Nucleus accumbens (tissue), 56 donors: ENCODE measurements at regions not wholly inside any gene's neighbourhood (a gene's known extent, or its start where the extent isn't known, plus 50 kb on each side); places are given as distances from the start of the nearest gene placed in this dataset.

Experiments
- DNase-seq, 56 donors: peaks; one replicate each; lab custom pipeline; 2025; lab: John Stamatoyannopoulos, UW

DNA sequence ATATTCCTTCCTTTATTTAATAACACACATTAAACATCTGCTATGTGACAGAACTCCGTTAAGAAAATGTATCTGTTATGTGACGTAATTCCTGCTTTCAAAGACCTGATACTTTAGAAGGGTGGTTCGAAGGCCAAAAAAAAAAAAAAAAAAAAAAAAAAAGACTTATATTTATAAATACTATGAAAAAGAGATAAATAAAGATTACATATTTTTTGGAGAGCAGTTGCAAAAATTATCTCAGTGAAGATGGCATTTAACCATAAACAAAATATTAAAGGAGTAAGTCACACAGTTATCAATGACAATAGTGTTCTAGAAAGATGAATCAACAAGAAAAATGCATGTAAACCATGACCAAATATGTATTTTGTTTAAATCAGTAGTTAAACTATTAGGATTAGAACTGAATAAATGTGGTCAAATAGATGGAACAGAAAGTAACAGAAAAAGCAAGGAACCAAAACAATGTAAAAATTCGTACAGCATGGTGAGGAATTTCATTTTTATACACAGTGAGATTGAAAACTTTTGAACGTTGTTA, 612.3 kb upstream of the SLITRK5 start:
- no peak for DNase-seq

DNA sequence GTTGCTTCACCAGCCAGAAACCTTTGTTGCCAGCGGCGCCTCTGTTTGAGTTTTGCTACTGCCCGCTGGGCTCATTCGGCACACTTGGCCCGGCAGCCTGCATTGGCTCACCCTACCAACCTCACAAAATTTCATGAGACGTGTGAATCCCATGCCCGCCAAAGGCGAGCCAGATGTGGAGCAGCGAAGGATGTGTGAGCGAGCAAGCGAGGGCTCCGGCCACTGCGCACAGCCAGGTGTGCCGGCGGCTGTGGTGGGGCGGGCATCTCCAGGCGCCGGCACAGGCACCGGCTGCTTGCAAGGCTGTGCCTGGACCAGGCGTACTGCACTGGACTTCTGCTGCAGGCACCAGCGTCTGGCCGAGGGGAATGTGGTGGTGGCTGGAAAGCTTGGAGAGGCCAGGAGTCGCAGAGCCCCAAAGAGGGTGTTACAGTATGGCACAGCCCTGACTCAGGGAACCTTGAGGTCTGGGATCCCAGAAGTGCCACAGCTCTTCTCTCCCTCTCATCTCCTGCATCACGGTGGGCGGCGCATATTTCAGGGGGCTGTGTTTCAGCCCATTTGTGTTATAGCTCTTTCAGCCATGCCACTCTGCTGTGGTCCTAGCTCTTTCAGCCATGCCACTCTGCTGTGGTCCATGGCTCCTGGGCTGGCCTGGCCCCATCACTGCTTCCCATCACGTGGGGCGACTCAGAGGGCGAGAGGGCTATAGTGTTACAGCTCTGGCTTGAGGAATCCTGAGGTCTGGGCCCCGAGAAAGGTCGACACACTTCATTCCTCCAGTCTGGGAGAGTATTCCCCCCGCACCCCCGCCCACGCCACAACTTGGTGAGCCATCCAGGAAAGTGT, 592.0 kb upstream of the SLITRK5 start:
- DNase-seq, result no peak

DNA sequence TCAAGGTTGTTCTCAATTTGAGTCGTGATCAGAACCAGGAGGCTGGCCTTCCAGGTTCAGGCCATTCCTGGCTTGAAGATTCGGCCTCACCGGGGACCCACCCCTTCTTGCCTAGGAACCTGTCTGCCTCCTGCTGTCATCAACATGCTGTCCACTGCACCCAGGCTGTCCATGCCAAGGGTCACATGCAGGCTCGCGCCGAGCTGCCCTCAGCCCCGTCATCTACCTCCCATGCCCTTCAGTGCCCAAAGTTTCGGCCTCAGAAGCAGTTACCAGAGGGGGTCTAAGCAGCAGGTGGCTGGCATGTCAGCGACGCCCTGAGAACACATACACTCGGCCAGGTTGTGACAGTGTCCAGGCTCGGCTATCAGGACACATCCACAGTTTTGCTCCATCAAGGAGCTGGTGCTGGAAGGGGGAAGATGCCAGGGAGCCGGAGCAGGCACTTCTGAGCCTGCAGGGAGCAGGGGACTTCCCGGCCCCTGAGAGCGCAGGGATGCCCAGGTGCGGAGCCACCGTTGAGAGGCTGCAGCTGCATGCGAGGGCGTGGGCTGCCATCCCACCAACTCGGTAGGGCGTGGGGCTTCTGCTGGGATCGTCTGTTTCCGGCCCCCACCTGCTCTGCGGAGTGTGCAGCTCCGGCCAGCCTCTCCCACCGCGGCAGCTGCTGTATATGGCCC, 590.9 kb upstream of the SLITRK5 start:
- DNase-seq, result no peak

DNA sequence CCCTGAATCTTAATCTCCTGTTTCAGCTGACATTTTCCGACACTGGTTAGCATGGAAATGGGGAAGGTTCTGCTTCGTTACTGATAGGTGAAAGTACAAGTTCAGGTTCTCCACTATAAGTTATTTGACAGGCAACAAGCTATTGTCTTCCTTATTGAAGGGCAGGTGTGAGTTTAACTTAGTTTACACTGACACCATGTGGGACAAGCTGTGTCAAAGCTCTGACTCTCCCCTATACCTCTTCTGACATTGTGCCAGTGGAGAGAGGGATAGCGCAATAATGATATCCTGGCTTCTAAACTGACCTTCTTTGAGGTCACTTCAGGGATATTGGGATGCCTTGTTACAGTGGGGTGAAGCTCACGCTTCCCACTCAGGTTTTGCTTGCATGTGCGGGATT, 587.0 kb upstream of the SLITRK5 start:
- no peak for DNase-seq

DNA sequence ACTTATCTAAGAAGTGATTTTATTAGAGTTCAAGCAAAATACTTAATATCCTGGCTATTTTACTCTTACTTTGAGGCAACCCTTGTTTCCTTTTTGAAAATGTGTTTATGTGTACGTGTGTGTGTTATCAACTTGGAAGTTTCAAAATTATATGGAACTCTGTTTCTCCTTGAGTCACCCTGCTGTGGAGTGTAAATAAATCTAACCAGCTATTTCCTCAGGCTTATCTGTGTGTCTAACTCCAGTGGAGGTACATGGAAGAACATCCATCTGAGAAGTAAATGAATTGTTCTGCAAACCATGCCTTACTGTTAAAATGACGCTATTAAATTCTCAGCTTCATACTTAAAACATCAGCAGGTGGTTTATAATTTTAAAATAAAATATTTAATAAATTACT, 583.4 kb upstream of the SLITRK5 start:
- no peak for DNase-seq

DNA sequence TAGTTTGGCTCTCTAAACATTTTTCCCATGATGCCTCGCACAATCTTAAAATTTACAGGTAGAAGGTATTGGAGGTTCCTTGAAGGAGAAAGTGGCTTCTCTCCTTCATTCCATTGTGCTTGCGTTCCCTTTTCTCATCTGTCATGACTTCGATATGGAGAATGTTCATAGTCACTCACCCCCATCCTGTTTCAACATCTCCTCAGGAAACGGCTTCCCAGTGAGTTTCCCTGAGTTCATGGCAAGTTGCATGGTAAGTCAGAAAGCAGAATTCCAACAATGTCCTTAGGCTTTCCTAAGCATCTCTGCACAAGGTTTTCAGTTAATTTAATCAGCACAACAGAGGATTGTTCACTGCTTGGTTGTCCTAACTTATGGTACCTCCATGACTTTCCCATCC, 581.8 kb upstream of the SLITRK5 start:
- DNase-seq, result no peak

DNA sequence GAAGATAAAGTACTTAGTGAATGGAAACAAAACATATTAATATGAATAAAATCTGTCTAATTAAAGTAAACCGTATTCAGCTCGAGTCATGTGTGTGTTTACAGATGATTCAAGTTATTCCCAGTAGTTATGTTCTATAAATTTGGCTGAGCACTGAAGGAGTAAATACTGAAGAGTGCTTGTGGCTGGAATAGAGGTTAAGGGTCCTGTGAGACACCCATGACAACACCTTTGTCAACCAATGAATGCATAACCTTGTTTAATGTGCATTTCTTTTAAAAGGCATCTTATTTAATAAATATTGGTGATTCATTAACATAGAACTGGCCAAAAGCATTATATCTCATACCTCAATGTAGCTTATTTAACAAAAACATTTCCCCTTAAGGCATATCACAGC, 577.8 kb upstream of the SLITRK5 start:
- no peak for DNase-seq

DNA sequence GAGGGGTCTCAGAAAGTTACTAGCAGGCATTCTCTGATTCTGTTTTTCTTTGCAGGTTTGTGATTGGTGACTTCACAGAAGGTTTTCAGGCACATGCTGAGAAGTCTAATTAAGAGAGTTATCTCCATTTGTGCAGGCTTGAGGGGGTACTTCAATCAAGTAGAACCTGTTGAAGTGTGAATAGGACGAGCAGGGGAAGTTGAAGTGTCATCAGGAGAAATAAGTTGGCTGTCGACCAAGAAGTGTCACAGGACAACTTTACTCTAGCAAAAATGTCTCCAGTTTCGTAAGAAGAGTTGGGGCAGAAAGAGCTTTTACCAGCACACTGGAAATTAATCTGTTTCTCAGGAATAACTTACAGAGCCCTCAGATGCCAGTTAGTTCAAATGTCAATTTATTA, 576.5 kb upstream of the SLITRK5 start:
- DNase-seq, result no peak

DNA sequence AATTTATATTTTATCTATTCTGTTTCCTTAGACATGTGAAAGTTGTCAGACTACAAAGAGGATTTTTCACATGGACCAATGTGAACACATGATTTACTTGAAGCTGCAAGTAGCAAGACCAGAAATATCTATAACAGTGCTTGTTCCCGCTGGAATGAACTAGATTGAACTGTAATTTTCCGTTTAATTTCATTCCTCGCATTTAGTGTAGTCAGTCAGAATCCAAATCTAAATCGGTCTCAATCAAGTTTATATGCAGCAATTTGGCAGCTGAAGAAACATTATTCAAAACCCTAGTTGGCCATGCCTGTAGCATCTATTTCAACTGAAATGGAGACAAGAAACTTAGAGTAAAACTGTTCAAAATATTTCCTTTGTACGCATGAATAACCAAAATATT, 570.7 kb upstream of the SLITRK5 start:
- DNase-seq, result no peak

DNA sequence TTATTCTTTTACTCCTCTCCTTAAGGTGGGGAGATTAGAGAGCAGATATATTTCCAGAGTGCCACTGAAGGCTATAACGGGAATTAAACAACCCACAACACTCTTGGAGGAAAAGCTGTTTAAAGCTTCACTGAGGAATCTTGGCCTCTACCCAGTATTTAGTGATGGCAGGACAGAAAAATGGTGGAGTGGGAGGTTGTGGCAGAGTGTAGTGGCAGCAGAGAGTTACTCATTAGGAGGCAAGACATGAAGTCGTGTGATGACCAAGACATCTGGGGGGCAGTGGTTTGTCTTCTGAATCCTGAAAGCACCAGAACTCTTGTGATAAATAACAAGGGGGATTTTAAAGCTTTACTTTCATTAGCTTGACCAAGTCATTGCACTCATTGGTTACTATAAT, 563.5 kb upstream of the SLITRK5 start:
- no peak for DNase-seq

DNA sequence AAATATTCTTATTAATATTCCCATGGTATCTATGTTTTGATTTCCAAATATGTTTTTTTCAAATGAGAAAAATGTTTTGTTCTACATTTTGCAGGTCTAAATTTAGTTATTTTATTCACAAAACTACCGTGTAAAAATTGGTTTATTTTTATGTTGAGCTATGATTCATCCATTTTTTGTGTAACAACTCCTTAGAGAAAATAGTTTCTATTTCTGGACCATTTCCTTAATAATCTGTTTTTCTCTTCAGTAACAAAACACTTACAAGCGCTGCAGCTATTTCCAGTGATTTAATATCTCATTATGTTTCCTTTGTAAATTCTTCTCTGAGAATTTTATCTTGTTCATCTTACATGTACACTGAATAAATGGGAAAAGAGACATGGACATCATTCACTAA, 550.7 kb upstream of the SLITRK5 start:
- no peak for DNase-seq

DNA sequence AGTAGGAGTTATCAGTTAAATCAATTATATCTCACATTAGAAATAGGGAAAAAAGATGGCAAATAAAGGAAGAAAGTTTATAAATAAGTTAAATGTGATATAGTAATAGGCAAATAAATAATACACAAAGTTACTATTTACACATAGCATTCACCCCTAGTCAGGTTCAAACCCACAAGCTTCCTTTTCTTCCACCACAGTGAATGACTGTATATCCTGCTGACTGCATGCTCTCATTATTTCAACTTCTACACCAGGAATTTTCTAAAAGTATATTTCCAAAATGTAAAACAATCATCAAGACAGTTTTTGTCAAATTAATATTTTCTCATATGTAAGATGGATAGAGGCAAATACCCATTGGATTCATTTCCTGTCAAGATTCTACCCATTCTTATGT, 548.6 kb upstream of the SLITRK5 start:
- no peak for DNase-seq

DNA sequence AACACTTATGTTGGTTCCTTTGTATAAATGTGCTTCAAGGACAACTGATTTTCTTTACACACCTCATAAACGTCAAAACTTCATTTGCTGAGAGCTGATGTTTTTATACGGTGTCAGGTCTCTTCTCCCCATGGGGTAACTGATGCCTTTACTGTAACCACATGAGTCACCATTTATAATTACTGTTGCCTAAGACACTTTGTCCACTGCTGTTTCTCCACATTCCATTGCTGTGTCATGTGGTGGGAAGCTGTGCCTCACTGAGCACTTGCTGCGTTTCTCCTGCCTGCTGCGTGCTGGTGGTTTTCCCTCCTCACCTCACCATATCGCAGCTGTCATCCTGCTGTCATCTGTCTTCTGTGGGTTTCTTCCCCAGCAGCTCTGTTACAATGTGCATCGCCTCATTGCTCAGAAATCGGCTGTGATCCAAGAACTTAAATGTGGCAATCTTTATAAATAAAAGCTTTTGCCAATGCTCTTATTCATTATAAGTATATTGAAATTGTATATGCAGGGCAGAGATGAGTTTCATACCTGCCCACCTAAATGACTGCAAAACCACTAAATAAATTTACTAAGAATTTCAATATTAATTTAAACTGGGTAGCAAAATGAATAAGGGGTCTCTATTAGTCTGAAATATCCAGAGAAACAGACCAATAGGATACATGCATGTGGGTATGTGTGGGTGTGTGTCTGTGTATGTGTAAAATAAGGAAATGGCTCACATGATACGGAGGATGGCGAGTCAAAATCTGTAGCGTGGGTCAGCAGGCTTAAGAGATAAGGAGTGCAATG, 547.0 kb upstream of the SLITRK5 start:
- no peak for DNase-seq

DNA sequence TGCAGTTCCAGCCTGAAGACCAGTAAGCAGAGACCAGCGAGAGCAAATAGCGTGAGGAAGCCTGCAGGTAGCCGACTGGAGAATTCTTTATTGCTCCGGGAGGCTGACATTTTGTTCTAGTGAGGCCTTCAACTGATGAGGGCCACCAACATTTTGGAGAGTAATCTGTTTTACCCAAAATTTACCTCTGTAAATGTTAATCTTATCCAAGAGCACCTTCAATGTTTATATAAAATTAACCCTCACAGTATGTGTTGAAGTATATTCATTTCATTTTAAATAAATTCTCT, 546.4 kb upstream of the SLITRK5 start:
- DNase-seq, result no peak

DNA sequence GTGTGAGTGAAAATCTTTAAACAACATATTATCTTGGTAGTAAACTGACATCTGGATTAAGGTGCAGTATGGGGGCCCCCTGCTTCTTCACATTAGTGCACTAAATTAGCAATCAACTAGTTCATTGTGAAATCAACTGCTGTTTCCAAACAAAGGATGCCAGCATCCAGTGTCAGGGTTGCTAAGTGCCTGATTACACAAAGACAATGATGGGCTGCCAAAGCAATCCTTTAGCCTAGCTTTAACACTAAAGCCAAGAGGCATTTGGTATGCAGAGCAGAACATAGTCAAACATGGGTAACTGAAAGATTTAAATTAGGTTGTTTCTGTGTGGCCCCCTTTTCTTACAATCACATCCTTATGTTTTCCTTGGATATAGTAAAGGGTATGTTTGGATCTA, 543.1 kb upstream of the SLITRK5 start:
- DNase-seq, result peak in 12 of 56 donors; percentile 1 to 47 (median 9)

DNA sequence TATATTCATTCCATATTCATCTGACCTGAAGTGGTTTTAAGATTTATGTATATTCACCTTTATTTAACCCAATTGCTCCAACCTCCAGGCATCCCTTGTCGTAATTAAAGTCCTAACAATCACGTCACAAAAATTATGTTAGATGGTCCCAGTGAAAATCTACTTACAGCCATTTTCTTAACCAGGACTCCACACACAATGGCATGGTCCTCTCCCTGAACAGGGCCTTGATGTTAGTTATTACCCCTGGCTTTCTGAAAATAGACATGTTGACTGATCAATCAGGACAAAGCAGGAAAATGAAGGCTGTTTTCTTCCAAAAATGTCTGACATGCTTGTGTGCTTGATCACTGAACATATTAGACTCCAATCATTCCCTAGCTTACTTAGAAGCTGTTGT, 542.7 kb upstream of the SLITRK5 start:
- DNase-seq, result no peak

DNA sequence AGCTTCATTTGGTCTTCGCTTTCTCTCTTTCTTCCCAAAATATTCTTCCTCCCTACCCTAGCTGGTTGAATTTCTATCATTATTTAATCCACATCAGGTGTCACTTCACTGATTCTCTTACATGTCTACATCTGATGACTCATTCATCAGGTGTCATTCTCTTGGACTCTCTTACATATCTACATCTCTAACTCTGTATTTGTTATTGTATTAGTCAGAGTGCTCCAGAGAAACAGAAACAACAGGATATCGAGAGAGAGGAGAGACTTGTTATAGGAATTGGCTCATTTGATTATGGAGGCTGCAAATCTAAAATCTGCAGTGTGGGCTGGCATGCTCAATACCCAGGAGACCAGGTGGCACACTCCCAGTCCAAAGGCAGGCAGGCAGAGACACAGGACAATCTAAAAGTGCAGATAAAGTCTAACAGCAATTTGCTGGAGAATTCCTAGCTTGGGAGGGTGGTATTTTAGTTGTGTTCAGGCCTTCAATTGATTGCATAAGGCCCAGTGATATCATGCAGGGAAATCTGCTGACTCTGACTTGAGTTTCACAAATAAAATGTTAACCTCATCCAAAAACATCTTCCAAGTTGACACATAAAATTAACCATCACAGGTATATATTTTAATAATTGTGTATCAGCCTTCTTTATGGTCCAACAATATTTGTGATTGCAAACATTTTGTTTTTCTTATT, 541.4 kb upstream of the SLITRK5 start:
- DNase-seq, result no peak

DNA sequence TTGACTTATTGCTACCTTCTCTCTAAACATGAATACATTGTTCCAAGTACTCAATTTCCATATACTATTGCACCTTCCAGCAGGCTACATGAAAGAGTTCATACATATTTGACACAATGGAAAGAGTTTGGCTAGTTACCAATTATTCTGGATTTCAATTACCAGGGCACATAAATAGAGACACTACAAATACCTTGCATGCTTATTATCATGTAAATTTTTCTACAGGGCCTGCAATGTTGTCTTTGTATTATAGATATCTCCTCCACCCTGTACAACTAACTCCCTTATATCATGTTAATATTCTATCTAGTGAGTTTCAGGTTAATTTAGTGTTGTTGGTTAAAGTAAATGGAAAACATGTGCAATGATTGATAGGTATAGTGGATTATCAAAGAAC, 540.7 kb upstream of the SLITRK5 start:
- no peak for DNase-seq

DNA sequence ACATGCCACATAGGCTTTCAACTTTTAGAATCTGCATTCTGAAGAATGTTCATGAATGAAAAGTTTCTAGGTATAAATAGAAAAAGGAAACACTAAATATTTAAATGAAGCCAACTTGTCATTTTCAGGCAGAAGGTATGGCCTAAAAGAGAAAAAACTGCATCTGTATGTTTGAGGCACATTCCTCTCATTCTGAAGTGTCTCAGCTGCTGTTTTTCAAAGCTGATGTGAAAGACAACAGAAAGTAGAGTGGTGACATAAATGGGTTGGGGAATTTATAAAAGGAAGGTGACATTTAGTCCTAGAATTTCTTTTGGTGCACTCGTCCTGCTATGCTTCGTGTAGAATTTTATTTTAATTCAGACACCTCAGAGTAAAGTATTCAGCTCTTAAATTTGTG, 539.6 kb upstream of the SLITRK5 start:
- DNase-seq, result no peak

DNA sequence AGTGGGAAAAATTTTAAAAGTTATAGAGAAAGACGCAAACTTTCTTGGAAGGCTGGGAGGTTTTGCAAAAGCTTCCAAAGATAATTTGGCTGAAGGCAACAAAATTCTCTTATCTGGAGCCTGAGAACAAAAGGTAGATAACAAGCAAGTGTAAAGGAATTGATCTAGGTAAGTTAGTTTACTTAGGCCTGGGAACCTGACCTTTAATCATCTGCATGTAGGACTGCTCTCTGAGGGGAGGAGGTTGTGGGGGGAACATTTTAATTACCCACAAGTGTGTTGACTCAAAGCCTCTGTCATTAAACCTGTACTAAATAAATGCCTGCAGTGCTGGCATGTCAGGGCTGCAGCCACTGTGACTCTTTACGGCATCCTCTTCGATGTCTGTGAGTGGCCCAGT, 532.3 kb upstream of the SLITRK5 start:
- no peak for DNase-seq

DNA sequence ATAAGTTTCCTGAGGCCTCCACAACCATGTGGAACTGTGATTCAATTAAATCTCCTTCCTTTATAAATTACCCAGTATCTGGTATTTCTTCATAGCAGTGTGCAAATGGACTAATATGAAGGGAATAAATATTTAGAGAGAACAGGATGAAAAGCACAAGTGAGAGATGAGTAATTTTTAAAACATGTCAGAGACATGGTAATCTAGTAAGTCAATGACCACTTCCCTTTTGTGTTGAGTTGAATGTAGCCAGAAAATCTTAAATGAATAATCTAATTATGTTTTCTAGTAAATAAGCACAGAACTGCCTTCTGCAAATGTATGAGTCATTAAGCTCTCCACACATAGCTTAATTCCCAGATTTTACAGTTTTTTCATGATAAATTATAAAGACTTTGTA, 524.1 kb upstream of the SLITRK5 start:
- DNase-seq, result no peak
